NCI-H1417 (cell line): ENCODE measurements at regions not wholly inside any gene's neighbourhood (a gene's known extent, or its start where the extent isn't known, plus 50 kb on each side); places are given as distances from the start of the nearest gene placed in this dataset.

Source experiments
- DNase-seq, 3 experiments: peaks; one replicate each; lab custom pipeline; 2025; lab: John Stamatoyannopoulos, UW

DNA sequence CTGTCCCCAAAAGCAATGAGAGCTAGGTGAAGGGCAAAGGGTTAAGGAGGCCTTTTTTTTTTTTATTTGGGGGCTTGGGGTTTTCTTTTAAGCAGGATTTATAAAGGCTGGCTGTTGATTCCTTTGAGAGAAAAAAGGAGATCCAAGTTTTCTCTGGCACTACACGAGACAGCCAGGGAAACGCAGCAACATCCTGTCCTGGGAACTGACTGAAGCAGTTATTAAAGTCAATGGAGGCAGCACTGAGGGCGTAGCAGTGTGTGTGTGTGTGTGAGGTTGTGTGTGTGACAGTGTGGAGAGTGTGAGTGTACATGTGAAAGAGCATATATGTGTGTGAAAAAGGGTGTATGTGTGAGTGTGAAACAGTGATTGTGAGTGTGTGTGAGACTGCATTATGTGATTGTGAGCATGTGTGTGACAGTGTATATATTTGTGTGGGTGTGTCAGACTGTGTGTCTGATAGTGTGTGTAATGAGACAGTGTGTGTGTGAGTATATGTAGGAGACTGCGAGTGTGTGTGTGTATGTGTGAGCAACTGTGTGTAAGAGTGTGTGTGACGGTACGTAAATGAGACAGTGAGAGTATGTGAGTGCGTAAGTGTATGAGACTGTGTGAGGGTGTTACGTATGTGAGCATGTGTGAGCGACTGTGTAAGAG, 65.9 kb upstream of the TIAM1 start:
- no peak for DNase-seq

DNA sequence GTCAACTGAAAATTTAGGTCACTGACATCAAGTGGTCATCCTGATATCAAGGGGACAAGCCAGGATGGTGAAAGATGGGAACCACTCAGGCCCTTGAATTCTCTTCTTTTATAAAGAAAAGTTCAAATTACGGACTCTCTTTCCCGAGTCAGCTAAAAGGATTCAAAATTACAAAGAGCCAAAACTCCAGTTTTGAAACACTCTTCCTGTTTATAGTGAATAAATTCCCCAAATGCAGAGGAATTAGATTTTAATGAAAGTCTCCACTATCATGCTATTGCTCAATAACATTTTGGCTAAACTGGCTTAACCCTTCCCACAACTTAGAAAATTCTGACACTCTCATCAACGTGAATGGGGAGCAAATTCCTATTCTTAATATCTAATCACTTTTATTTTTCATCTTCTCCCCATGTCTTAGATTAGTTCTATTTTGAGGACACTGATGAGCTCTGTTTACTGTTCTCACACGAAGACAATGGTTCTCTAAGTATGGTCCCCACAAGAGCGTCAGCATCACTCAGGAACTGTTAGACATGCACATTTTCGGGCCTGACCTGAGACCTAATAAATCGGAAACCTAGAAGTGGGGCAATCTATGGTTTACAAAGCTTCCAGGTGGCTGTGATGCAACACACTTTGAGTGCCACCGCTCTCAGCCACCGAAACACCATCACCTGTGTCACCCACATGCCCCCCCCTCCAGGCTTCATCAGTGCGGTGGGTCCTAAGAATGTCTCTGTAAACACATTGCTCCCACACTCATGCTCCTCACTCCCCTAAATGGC, 64.4 kb upstream of the TIAM1 start:
- no peak for DNase-seq

- DNase-seq: no peak
Measured at GRCh38 chr21:31406510-31406909, 62.4 kb upstream of the TIAM1 start.

DNA sequence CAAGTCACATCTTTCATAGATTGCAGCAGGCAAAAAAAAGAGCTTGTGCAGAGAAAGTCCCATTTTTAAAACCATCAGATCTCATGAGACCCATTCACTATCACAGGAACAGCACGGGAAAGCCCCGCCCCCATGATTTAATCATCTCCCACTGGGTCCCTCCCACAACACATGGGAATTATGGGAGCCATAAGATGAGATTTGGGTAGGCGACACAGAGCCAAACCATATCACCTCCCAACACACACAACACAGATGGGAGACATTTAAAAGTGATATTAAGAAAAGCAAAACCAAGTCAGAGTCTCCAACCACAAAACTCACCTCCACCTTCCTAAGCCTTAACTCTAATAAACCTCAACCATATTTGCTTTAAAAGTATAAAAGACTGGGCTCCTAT, 61.5 kb upstream of the TIAM1 start:
- no peak for DNase-seq

DNA sequence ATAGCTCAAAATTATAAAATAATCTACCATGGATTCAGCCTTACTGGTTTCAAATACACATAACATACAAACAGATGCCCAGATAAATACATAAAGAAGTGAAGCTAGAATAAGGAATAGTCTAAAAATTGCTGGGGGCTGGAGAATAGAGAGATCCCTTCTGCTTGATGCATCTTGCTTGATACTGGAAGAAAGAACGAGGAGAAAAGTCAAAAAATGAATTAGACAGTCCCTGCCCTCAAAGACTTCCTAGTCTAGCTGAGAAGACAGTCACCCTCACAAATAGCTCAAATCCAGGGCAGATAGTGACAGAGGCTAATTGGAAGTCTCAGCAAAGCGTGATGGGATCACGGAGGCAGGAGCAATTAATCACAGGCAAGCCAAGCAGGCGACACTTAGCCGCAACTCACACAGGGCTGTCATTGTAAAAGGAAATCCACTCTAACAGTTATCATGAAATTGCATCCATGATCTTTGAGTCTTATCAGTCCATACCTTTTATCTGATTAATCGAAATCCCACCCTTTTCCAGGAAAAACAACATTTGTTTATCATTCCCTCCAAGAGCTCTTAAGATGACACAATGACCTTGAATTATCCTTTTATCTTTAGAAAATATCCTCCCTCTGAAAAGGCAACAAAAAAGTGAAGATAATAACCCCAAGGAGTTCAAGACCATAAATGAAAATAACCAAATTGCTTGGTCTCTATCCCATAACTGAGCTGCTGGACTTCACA, 59.7 kb upstream of the TIAM1 start:
- DNase-seq: peak in 2 of 3 experiments; percentile 47 to 83

GRCh38 chr21:31399591-31399990, 55.5 kb upstream of the TIAM1 start:
- no peak for DNase-seq

DNA sequence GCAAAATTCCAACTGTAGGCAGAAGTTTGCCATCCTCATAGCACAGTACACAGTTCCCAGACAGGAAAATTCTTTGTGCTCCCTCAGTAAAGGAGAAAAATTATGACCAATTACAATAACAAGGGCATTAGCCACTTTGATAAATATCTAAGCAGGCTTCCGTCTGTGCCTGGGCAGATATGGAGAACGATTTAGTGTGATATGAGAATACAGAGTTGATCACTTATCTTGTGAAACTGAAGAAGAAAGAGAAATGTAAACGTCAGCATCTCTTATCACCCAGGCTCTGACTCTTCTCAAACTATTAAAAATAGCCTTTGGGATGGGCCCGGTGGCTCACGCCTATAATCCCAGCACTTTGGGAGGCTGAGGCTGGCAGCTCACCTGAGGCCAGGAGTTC, 54.5 kb upstream of the TIAM1 start:
- no peak for DNase-seq

DNA sequence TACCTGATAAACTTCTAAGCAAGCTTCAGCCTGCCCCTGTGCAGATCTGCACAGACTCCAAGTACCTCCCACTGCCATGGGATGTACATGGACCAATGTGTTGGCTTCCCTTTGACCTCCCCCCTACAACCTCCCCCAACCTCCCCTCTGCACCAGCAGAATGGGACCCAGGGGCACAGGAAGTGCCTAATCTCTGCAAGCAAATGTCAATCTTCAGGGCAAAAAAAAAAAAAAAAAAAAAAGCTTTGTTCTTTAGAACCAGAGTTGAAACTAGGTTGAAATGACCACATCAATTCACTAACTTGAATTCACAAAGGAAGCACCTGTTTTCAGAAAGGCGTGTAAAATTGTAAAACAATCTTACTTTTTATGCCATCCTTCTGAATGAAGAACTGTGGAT, 53.9 kb upstream of the TIAM1 start:
- DNase-seq: no peak

- DNase-seq: peak; percentile 55 to 87 (median 67)
Measured at GRCh38 chr21:31397515-31397926, 53.5 kb upstream of the TIAM1 start.

DNA sequence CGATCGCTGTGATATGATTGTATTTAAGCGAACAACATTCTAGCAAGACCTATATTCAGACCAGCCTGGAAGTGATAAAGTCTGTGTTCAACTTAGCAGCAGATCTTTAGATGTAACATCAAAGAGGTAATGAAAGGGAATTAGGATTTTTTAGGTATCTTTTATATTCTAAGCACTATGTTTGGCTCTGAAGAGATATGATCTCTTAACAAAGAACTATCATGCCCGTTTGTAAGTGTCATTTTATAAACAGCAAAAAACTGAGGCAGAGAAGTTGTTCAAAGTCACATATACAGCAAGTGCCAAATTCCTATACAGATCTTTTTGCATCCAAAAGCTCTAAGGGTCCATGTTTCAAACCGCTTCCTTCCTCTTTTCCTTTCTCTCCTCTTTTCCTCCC, 53.0 kb upstream of the TIAM1 start:
- no peak for DNase-seq

- no peak for DNase-seq
Measured at GRCh38 chr21:31396399-31396798, 52.3 kb upstream of the TIAM1 start.

GRCh38 chr21:31395791-31396190, 51.7 kb upstream of the TIAM1 start:
- no peak for DNase-seq

GRCh38 chr21:31395268-31395667, 51.2 kb upstream of the TIAM1 start:
- DNase-seq: no peak

- DNase-seq: no peak
Measured at GRCh38 chr21:31394309-31394708, 50.2 kb upstream of the TIAM1 start.
